HG03175 (cell line): ENCODE measurements at regions not wholly inside any gene's neighbourhood (a gene's known extent, or its start where the extent isn't known, plus 50 kb on each side); places are given as distances from the start of the nearest gene placed in this dataset.

Experiments used
- ATAC-seq: cut with Tn5 transposase; IDR thresholded peaks from one replicate; pipeline ENCODE4 v1.9.1; 2021; ENCODE audit warnings: mild to moderate bottlenecking, moderate library complexity; ENCODE audit not compliant: unreplicated experiment

- no peak for ATAC-seq
These were observed 823.2 kb upstream of the LCORL start for GRCh38 chr4:18844726-18845125.

DNA sequence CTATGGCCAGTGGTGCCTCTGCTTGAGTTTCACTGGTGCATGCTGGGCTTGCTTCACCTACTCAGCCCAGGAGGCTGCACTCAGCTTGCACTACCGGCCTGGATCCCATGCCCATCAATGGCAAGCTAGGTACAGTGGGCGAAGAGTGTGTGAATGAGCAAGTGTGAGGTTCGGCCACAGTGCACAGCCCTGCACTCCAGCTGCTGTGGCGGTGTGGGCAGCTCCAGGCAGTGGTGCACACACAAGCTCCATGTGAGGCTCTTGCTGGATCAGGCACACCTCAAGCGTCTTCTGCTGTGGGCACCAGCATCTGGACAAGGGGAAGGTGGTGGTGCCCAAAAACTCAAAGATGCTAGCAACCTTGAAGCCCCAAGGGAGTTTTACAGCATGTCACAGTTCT, 820.9 kb upstream of the LCORL start:
- ATAC-seq, result no peak

GRCh38 chr4:18840481-18840880, 818.9 kb upstream of the LCORL start:
- ATAC-seq, result no peak

DNA sequence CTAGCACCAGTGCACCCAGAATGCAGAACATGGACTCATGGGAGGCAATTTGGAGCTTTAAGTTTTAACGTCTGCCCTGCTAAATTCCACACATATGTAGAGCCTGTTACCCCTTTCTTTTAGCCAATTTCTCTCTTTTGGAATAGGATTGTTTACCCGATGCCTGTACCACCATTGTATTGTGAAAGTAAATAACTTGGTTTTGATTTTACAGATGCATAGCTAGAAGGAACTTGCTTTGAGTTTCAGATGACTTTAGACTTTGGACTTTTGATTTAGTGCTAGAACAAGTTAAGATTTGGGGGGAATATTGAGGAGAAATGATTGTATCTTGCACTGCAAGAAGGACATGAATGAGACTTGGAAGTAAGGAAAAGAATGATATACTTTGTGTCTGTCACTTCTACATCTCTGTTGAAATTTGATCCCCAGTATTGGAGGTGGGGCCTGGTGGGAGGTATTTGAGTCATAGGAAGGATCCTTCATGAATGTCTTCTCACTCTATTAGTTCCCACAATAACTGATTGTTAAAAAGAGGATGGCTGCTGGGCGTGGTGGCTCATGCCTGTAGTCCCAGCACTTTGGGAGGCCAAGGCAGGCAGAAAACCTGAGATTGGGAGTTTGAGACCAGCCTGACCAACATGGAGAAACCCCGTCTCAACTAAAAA, 794.8 kb upstream of the LCORL start:
- no peak for ATAC-seq

- ATAC-seq, result no peak
These were observed 794.2 kb upstream of the LCORL start for GRCh38 chr4:18815779-18816173.

- ATAC-seq, result no peak
These were observed 793.7 kb upstream of the LCORL start for GRCh38 chr4:18815081-18815778.

- no peak for ATAC-seq
These were observed 792.2 kb upstream of the LCORL start for GRCh38 chr4:18813771-18814170.

DNA sequence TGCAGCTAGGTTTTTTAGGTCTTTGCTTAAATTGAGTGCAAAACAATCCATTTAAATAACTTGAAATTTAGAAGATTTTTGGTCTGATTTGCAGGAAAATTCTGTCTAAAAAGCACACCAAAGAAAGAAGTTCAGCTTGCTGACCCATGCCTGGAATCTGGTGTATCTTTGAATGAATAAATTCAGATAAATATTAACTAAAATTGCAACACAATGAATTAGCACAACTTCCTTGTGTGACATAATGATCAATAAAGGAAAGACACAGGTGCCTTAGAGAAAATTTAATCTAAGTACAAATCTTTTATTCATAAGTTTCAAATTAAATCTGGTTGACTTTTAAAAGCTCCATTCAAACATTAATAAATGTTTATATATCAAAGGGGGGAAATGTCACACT, 791.5 kb upstream of the LCORL start:
- no peak for ATAC-seq

GRCh38 chr4:18803781-18804180, 782.2 kb upstream of the LCORL start:
- ATAC-seq, result no peak

DNA sequence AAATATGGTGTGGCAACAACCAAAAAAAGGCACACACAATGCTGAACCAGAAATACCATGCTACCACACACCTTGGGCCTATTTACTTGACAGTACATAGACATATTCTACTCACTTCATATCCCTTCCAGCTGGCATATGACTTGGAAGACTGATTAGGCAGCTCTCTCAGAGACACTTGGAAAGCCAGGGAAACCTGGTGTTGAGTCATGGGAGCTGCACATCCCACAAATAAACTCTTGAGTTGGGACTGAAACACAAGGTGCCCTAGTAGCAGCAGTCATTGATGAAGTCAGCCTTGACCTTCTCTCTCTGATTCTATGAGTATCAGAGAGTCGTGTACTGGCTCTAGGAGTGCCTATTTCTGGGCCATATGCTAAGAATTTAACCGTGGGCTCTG, 776.6 kb upstream of the LCORL start:
- ATAC-seq, result no peak

DNA sequence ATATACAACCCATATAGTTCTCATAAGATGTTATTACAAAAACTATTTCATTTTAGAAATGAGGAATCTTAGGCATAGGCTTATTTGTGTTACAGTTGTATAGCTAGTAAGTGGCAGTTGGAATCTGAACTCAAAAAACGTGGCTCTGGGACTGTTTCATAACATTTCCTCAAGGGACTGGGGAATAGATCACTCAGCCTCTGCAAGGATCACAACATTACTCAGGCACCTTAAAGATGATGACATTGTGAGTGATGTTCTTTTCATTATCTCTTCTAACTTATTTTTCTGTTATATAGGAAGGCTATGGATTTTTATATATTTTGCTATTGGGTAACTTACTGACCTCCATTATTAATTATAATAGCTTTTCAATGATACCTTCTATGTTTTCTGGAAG, 774.2 kb upstream of the LCORL start:
- ATAC-seq, result no peak

DNA sequence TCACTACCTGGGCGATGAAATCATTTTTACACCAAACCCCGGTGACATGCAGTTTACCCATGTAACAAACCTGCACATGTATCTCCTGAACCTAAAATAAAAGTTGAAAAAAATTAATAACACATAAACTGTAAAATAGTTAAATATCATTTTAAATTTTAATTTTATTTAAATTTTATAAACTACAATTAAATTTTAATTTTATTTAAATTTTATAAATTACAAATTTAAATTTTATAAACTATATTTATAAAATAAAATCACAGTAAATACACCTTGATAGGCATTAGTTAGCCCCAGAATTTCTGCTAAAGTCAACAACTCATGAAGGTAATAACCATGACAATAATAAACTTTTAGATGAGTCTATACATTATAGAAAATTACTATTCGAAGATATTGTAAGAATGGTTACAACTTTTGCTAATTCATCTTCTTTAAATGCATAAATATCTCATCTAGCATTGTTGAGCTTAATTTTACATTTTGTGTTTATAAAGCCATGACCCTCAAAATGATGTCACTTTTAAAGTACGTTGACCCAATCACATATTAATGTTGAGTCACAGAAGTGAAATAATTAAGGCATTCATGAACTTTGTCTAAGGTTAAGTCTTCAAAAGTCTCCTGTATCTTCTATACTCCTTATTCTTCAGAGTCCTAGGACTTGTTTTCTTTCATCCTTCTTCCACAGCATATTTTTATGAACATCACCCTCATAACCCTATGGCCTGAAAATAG, 755.8 kb upstream of the LCORL start:
- ATAC-seq, result no peak

- no peak for ATAC-seq
These were observed 746.4 kb upstream of the LCORL start for GRCh38 chr4:18767921-18768320.

- no peak for ATAC-seq
These were observed 735.1 kb upstream of the LCORL start for GRCh38 chr4:18756671-18757070.

DNA sequence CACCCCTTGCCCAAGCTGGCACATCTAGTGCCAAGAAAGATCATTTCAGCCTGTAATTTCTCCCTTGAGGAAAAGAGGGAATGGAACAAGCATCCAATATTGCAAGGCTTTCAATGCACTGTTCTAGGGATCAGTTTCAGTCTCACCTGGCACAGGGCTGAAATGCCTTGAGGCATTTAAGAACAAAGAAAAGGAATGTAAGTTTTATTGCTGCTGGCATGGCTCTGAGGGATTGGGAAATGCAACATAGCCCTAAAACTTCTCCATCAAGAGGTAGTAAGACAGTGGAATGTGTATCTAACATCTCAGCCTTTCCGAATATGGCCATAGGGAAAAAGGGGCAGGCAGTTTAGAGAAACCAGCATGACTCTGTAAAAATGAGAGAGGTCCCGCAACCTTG, 732.6 kb upstream of the LCORL start:
- ATAC-seq, result no peak

- no peak for ATAC-seq
These were observed 729.5 kb upstream of the LCORL start for GRCh38 chr4:18751083-18751482.

DNA sequence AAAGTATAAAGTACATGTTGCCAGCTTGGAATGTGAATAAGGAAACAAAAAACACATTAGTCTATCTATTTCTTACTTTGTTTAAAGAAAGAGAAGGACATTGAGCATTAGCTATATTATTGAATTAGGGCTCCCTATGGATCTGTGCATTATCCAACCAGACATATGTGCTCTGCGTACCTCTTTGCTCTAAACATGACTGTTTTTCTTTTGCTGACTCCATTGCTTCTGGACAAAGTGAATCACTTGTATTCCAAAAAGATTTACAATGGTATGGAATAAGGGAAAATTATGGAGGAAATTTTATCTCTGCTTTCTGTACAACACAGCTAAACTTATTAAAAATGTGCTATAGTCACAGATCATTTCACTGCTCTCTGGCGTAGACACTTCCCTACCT, 727.8 kb upstream of the LCORL start:
- ATAC-seq, result no peak

DNA sequence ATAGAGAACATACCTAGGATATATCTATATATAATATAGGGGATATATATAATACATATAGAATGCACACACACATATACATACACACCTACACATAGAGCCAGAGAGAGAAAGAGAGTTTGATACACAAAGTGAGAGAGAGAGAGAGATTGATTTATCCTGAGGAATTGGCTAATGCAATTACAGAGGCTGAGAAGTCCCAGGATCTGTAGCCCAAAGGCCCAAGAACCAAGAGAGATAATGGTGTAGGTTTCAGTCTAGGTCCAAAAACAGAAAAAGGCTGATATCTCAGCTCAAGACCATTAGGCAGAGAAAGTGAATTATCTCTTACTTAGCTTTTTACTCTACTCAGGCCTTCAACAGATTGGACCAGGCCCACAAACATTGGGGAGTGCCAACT, 715.0 kb upstream of the LCORL start:
- ATAC-seq, result no peak

- ATAC-seq, result no peak
These were observed 714.2 kb upstream of the LCORL start for GRCh38 chr4:18735740-18736268.

DNA sequence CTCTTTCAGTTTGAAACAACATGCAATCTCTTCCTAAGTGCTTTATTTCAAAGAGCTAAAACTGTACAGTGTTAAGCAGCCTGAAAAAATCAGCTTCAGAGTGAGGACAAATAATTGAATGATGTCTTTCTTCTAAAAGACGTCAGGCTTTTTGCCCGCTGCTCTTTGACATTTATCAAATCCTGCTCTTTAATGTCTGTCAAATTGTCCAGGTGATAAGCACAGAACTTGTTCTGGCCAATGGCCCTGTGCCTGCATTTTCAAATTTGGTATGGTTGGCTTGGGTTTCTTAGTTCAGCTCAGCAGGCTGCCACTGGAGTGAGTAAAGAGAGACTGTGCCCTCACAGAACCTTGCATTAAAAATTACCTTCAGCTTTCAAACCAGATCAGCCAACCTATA, 712.9 kb upstream of the LCORL start:
- ATAC-seq, result no peak

GRCh38 chr4:18733961-18734360, 712.4 kb upstream of the LCORL start:
- no peak for ATAC-seq

DNA sequence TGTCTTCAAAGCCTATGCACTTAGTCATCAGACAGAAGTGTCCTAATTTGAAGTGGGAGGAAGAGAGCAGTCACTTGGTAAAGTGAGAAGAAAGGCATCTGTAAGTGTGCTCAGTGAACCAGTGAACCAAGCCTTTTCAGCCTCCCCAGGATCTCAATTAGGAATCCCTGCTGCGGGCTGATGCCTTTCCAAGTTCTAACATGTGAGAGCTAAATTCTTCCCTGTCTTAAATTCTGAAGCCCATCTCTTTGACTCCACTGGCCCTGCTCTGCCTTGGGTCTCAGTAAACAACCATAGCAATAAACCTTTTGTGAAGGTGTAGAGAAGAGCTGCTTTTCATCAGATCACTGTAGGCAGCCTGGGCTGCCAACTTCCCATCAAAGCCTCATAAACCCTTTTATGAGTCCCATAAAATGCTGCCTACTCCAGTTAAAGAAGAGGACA, 701.2 kb upstream of the LCORL start:
- no peak for ATAC-seq
